ENCODE measurements at regions not wholly inside any gene's neighbourhood (a gene's known extent, or its start where the extent isn't known, plus 50 kb on each side); places are given as distances from the start of the nearest gene placed in this dataset.

DNA sequence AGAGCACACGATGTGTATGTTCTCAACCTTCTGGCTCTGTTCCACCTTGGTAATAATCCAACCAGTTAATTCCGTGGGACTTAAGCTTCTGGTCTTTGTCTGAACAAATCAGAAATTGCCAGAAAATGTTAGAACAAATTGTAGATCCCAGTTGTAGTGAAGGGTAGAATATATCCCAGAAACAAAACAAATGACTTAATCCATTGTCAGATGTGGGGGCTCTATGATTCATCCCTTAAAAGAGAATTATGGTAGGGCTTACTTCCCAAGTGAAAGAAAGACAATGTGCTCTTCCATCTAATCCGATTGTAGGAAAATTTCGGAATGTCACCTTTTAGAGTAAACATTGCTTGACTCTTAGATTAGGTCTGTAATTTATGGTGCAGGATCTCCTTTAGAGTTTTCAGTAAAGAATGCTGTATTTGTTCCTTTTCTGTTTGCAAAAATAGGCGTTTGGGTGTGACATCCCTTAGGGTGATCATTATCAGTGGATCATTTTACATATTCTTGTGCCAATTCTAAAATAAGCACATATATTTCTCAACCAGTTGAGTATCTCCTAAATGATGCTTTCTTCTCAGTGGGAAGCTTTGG, 234.5 kb upstream of the ZNF217 start:
- TF ChIP-seq PAX5 (IDR thresholded peaks at IDR 0.05; ENCODE audit: insufficient read depth, low read length, severe bottlenecking) (no peak), TAF1 (IDR thresholded peaks at IDR 0.05; ENCODE audit: low read depth, low read length) (no peak), POLR2A (IDR thresholded peaks at IDR 0.05; ENCODE audit: low read depth, low read length) (no peak), POLR2AphosphoS5 (IDR thresholded peaks at IDR 0.05; ENCODE audit: low read depth, low read length) (no peak)
